ENCODE measurements at regions not wholly inside any gene's neighbourhood (a gene's known extent, or its start where the extent isn't known, plus 50 kb on each side); places are given as distances from the start of the nearest gene placed in this dataset.

- no peaks in the 10 kb centered on the region for H3K9me3 Mint-ChIP-seq (ENCODE audit: unreplicated experiment)
- CTCF ChIA-PET = interaction anchor here (0.5 kb wide), 1 partner anchor 25 kb away, joined by 3 read pairs; no protein-coding TSS in a partner anchor
- TF ChIP-seq CTCF (IDR thresholded peaks at IDR 0.05; ENCODE audit: insufficient read depth in 1 of 2, low read depth in 1 of 2, low read length in 1 of 2, severe bottlenecking in 1 of 2, unreplicated experiment in 1 of 2) = no peak
- no peaks in the 10 kb centered on the region for H3K9me3 ChIP-seq
- H3K4me3 ChIP-seq (ENCODE audit: low read depth, low read length) = no peak overlapping the region
- no peaks in the 10 kb centered on the region for H3K36me3 Mint-ChIP-seq (ENCODE audit: insufficient read depth, unreplicated experiment)
- H3K27me3 ChIP-seq (replicated peaks; ENCODE audit: control insufficient read depth, insufficient read depth, low read length) = no peaks in the 10 kb centered on the region
- H3K4me1 ChIP-seq = no peaks in the 10 kb centered on the region
- intact Hi-C loops (cut with micrococcal nuclease; ENCODE audit: unreplicated experiment) = loop anchor here (5.0 kb wide), 1 partner anchor 195 kb away; no protein-coding TSS in a partner anchor
- no peaks in the 10 kb centered on the region for H3K36me3 ChIP-seq (ENCODE audit: control insufficient read depth, insufficient read depth, low read length)
- POLR2A ChIA-PET = no interaction called here
- no peak for DNase-seq
- no peak overlapping the region for H3K27ac Mint-ChIP-seq (ENCODE audit: unreplicated experiment)
- peaks cover 5% of the 10 kb centered on the region for H3K27me3 Mint-ChIP-seq (ENCODE audit: insufficient read depth, unreplicated experiment)
- no peaks in the 10 kb centered on the region for H3K4me1 Mint-ChIP-seq (ENCODE audit: low read depth, unreplicated experiment)
- BruUV-seq (replicated peaks) = no TSS peak
- no peak overlapping the region for H3K4me3 Mint-ChIP-seq (ENCODE audit: unreplicated experiment)
Observed at GRCh38 chr15:99507504-99508310, 58.1 kb upstream of the MEF2A start.

- H3K4me3 ChIP-seq (ENCODE audit: low read depth, low read length) = no peak overlapping the region
- POLR2A ChIA-PET = no interaction called here
- intact Hi-C loops (cut with micrococcal nuclease; ENCODE audit: unreplicated experiment) = loop anchor here (5.0 kb wide), 1 partner anchor 194 kb away; no protein-coding TSS in a partner anchor
- H3K36me3 ChIP-seq (ENCODE audit: control insufficient read depth, insufficient read depth, low read length) = no peaks in the 10 kb centered on the region
- Mint-ChIP-seq H3K9me3 (ENCODE audit: unreplicated experiment) (no peaks in the 10 kb centered on the region), H3K27me3 (ENCODE audit: insufficient read depth, unreplicated experiment) (peaks cover 3% of the 10 kb centered on the region), H3K4me1 (ENCODE audit: low read depth, unreplicated experiment) (no peaks in the 10 kb centered on the region), H3K4me3 (ENCODE audit: unreplicated experiment) (no peak overlapping the region), H3K36me3 (ENCODE audit: insufficient read depth, unreplicated experiment) (no peaks in the 10 kb centered on the region), H3K27ac (ENCODE audit: unreplicated experiment) (no peak overlapping the region)
- H3K9me3 ChIP-seq = no peaks in the 10 kb centered on the region
- CTCF ChIA-PET = no interaction called here
- no peaks in the 10 kb centered on the region for H3K27me3 ChIP-seq (replicated peaks; ENCODE audit: control insufficient read depth, insufficient read depth, low read length)
- no peak for DNase-seq
- no peak for TF ChIP-seq CTCF (IDR thresholded peaks at IDR 0.05; ENCODE audit: insufficient read depth in 1 of 2, low read depth in 1 of 2, low read length in 1 of 2, severe bottlenecking in 1 of 2, unreplicated experiment in 1 of 2)
- no peaks in the 10 kb centered on the region for H3K4me1 ChIP-seq
- BruUV-seq (replicated peaks) = no TSS peak
Observed at GRCh38 chr15:99508311-99508645, 57.5 kb upstream of the MEF2A start.

GRCh38 chr15:99508852-99509251, 56.9 kb upstream of the MEF2A start:
- Mint-ChIP-seq H3K9me3 (ENCODE audit: unreplicated experiment) (no peaks in the 10 kb centered on the region), H3K4me1 (ENCODE audit: low read depth, unreplicated experiment) (no peaks in the 10 kb centered on the region), H3K4me3 (ENCODE audit: unreplicated experiment) (no peak overlapping the region), H3K27ac (ENCODE audit: unreplicated experiment) (no peak overlapping the region), H3K36me3 (ENCODE audit: insufficient read depth, unreplicated experiment) (no peaks in the 10 kb centered on the region), H3K27me3 (ENCODE audit: insufficient read depth, unreplicated experiment) (peaks cover 3% of the 10 kb centered on the region)
- ChIA-PET POLR2A (no interaction called here), CTCF (no interaction called here)
- H3K27me3 ChIP-seq (replicated peaks; ENCODE audit: control insufficient read depth, insufficient read depth, low read length) = no peaks in the 10 kb centered on the region
- no peak for TF ChIP-seq CTCF (IDR thresholded peaks at IDR 0.05; ENCODE audit: insufficient read depth in 1 of 2, low read depth in 1 of 2, low read length in 1 of 2, severe bottlenecking in 1 of 2, unreplicated experiment in 1 of 2)
- BruUV-seq (replicated peaks) = no TSS peak
- intact Hi-C loops (cut with micrococcal nuclease; ENCODE audit: unreplicated experiment) = loop anchor here (5.0 kb wide), 1 partner anchor 193 kb away; no protein-coding TSS in a partner anchor
- DNase-seq = no peak
- H3K4me3 ChIP-seq (ENCODE audit: low read depth, low read length) = no peak overlapping the region
- H3K36me3 ChIP-seq (ENCODE audit: control insufficient read depth, insufficient read depth, low read length) = no peaks in the 10 kb centered on the region
- H3K9me3 ChIP-seq = no peaks in the 10 kb centered on the region
- H3K4me1 ChIP-seq = no peaks in the 10 kb centered on the region

Measured in Caco-2 (cell line).